CD4-positive, alpha-beta T cell treated with Interleukin-6 for 4 hours (primary cell): ENCODE measurements at regions not wholly inside any gene's neighbourhood (a gene's known extent, or its start where the extent isn't known, plus 50 kb on each side); places are given as distances from the start of the nearest gene placed in this dataset.
"Not testable (repeated sequence)": the region's sequence is repeated elsewhere in the genome, so short reads cannot be mapped to it uniquely, and the experiment has no call there.

Experiments used
- DNase-seq: peaks from one replicate; pipeline ENCODE4 v3.0.0-alpha.2; 2020; ENCODE audit warnings: mixed read lengths

DNA sequence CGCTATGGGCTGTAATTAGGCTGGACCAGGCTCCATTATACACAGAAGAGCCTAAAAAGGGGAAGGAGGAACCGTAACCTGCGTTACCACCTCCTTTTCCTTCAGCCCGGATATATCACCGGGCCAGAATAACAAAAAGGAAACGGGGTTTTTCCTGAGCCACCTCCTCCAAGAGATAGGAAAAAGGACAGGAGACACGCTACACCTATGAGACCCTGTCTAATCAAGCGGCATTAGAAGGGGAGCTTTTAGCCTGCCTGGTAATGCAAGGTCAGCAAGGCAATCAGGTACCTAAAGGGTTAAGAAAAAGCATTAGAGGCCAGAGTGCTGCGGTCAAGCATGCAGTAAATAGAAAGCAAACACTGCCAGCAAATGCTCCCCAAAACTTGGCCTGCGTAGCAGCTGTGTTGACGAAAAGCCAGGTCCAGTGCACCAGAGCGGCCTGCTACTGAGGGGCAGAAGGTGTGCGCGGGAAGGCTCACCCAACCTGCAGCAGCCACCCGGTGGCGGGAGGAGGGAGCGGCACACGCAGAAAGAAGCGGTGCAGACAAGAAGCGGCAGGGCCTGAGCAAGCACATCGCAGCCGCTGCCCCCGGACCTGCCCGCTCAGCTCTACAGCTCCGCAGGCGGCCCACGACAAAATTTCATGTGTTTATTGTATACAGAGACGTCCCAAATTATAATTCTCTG lies 1466.1 kb downstream of the UQCRFS1 start:
- no peak for DNase-seq

DNA sequence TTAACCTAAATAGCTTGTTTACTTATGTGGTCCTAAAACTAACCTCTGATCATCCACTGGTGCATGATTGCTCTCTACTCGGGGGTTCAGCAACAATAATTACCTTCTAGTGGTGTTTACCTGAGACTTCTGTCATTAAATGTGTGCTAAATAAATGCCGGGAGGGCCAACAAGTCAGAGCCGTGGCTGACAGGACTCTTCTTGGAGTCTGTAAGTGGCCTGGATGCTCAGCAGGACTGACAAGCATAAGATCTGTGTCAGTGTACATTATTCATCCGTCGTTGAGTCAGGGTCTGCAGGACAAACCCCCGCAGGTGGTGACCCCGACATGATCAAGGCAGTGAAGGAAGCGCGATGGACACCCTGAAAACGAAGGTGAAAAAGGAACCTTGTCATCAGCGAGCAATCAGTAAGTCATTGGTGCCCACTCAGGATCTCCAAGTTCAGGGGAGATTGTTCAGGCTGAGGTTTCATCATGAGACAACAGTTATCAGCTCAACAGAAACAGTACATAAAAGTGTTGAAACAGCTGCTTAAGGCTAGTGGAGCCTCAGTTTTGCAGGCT lies 1466.9 kb downstream of the UQCRFS1 start:
- no peak for DNase-seq

DNA sequence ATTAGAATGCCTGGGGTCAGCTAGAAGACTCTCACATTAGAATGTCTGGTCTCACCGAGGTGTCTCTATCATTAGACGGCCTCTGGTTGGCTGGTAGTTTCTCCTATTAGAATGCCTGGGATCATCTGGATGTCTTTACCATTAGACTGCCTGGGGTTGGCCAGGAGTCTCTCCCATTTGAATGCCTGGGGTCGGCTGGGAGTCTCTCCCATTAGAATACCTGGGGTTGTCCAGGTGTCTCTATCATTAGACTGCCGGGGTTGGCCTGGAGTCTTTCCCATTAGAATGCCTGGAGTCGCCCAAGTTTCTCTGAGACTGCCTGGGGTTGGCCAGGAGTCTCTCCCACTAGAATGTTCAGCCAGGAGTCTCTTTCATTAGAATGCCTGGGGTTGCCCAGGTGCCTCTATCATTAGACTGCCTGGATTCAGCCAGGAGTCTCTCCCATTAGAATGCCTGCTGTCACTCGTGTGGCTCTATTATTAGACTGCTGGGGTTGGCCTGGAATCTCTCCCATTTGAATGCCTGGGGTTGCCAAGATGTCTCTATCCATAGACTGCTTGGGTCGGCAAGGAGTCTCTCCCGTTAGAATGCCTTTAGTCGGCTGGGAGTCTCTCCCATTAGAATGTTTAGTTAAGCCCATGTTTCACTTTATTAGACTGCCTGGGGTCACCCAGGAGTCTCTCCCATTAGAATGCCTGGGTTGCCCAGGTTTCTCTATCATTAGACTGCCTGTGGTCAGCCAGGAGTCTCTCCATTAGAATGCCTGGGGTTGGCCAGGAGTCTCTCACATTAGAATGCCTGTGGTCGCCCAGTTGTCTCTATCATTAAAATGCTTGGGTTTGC lies 1467.8 kb downstream of the UQCRFS1 start:
- DNase-seq: no peak

DNA sequence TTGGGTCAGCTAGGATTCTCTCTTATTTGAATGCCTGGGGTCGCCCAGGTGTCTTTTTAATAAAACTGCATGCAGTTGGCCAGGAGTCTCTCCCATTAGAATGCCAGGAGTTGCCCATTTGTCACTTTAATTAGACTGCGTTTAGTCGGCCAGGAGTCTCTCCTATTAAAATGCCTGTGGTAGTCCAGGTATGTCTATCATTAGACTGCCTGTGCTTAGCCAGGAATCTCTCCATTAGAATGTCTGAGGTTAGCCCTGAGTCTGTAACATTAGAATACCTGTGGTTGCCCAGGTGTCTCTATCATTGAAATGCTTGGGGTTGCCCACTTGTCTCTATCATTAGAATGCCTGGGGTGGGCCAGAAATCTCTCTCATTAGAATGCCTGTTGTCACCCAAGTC lies 1470.9 kb downstream of the UQCRFS1 start:
- no peak for DNase-seq

DNA sequence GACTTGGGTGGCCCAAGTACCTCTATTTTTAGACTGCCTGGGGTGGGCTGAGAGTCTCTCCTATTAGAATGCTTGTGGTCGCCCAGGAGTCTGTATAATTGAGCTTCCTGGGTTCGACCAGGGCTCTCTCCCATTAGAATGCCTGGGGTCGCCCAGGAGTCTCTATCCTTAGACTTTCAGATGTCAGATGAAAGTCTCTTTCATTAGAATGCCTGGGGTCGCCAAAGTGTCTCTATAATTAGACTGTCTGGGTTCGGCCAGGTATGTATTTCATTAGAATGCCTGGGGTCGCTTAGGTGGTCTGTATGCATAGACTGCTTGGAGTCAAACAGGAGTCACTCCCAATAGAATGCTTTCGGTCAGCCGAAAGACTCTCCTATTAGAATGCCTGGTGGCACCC lies 1471.7 kb downstream of the UQCRFS1 start:
- no peak for DNase-seq

DNA sequence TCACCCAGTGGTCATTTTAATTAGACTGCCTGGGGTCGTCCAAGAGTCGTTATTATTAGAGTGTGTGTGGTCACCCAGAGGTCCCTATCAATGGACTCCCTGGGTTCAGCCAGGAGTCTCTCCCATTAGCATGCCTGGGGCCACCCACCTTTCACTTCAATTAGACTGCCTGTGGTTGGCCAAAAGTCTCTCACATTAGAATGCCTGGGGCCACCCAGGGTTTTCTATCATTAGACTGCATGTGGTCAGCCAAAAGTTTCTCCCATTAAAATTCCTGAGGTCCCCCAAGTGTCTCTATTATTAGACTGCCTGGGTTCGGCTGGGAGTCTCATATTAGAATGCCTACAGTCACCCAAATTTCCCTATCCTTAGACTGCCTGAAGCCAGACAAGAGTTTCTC lies 1472.6 kb downstream of the UQCRFS1 start:
- DNase-seq: no peak

DNA sequence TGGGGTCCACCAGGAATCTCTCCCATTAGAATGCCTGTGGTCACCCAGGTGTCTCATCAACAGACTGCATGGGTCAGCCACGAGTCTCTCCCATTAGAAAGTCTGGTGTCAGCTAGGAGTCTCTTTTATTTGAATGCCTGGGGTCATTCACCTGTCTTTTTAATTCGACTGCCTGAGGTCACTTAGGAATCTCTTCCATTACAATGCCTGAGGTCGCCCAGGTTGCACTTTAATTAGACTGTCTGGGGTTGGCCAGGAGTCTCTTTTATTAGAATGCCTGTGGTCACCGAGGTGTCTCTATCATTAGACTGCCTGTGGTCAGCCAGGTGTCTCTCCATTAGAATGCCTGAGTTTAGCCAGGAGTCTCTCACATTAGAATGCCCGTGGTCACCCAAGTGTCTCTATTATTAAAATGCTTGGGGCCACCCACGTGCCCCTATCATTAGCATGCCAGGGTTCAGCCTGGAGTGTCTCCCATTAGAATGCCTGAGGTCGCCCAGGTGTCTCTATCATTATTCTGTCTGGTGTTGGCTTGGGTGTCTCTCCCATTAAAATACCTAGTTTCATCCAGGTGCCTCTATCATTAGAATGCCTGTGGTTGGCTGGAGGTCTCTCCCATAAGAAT lies 1474.3 kb downstream of the UQCRFS1 start:
- no peak for DNase-seq

DNA sequence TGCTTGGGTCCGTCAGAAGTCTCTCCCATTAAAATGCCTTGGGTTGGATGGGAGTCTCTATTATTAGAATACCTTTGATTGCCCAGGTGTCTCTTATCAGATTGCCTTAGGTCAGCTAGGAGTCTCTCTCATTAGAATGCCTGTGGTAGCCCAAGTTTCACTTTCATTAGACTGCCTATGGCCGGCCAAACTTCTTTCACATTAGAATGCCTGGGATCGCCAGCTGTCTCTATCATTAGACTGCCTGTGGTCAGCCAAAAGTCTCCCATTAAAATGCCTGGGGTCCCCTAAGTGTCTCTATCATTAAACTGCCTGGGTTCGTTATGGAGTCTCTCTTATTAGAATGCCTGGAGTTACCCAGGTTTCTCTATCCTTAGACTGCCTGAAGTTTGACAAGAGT lies 1476.7 kb downstream of the UQCRFS1 start:
- no peak for DNase-seq

DNA sequence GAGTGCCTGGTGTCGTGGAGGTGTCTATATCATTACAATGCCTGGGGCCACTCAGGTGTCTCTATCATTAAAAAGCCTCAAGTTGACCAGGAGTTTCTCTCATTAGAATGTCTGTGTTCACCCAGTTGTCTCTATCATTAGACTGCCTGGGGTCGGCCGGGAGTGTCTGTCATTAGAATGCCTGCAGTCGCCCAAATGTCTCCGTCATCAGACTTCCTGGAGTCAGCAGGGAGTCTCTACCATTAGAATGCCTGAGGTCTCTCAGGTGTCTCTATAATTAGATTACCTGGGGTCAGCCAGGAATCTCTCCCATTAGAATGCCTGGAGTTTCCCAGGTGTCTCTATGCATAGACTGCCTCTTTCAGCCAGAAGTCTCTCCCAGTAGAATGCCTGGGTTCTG lies 1477.6 kb downstream of the UQCRFS1 start:
- DNase-seq: no peak

DNA sequence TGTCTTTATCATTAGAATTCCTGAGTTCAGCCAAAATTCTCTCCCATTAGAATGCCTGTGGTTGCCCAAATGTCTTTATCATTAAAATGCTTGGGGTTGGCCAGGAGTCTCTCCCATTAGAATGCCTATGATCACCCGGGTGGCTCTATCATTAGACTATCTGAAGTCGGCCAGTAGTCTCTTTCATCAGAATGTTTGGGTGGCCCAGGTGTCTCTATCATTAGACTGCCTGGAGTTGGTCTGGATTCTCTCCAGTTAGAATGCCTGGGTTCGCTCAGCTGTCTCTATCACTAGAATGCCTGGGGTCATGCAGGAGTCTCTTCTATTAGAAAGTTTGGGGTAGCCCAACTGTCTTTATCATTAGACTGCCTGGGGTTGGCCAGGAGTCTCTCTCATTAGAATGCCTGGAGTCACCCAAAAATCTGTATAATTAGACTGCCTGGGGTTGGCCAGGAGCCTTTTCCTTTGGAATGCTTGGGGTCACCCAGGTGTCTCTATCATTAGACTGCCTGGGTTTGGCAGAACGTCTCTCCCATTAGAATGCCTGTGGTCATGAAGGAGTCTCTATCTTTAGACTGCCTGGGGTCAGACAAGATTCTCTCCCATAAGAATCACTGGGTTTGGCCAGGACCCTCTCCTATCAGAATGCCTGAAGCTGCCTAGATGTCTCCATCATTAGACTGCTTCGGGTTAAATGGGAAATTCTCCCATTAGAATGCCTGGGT lies 1478.3 kb downstream of the UQCRFS1 start:
- DNase-seq: no peak

DNA sequence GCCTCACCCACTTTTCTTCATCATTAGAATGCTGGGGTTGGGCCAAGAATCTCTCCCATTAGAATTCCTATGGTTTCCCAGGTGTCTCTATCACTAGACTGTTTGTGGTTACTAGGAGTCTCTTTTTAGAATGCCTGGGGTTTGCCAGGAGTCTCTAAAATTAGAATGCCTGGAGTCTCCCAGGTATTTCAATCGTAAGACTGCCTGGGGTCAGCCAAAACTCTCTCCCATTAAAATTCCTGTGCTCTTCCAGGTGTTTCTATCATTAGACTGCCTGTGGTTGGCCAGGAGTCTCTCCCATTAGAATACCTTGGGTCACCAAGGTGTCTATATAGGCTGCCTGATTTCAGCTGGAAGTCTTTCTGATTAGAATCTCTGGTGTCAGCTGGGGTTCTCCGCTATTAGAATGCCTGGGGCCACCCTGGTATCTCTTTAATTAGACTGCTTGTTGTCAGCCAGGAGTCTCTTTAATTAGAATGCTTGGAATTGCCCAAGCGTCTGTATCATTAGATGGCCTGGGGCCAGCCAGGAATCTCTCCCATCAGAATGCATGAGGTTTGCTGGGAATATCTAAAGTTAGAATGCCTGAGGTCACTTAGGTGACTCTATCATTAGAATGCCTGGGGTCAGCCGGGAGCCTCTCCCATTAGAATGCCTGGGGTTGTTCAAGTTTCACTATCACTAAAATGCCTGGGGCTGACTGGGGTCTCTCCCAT lies 1479.2 kb downstream of the UQCRFS1 start:
- no peak for DNase-seq

DNA sequence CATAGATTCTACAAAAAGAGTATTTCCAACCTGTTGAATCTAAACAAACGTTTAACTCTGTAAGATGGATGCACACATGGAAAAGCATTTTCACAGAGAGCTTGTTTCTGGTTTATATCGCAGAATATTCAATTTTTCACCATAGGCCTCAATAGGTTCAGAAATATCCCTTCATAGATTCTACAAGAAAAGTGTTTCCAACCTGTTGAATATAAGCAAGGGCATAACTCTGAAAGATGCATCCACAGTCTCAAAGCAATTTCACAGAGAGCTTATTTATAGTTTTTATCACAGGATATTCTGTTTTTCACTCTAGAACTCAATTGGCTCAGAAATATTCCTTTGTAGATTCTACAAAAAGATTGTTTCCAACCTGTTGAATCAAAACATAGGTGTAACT lies 1483.6 kb downstream of the UQCRFS1 start:
- no peak for DNase-seq

DNA sequence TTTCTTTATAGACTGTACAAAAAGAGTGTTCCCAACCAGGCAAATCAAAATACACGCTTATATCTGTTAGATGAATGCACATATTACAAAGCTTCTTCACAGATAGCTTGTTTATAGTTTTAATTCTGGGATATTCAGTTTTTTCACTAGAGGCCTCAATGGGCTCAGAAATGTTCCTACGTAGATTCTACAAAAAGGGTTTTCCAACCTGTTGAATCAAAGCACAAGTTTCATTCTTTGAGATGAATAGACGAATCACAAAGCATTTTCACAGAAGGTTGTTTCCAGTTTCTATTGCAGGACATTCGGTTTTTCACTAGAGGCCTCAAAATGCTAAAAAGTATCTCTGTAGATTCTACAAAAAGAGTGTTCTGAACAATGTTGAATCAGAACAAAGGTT lies 1490.3 kb downstream of the UQCRFS1 start:
- no peak for DNase-seq

DNA sequence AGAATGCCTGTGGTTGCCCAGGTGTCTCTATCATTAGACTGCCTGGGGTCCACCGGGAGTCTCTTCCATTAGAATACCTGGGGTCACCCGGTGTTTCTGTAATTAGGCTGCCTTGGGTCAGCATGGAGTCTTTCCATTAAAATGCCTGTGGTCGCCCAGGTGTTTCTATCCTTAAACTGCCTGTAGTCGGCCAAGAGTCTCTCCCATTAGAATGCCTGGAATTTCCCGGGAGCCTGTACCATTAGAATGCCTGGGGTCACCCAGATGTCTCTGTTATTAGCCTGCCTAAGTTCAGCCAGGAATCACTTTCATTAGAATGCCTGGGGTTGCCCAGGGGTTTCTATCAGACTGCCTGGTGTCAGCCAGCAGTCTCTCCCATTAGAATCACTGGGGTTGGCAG lies 1492.8 kb downstream of the UQCRFS1 start:
- DNase-seq: no peak

DNA sequence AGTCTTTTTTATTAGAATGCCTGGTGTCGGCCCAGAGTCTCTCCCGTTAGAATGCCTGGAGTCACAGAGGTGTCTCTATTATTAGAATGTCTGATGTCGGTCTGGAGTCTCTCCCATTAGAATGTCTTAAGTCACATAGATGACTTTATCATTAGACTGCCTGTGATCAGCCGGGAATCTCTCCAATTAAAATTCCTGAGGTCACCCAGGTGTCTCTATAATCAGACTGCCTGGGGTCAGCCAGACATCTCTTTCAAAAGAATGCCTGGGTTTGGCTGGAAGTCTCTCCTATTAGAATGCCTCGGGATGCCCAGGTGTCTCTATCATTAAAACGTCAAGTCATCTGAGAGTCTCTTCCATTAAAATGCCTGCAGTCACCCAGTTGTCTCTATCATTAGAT lies 1493.9 kb downstream of the UQCRFS1 start:
- no peak for DNase-seq

DNA sequence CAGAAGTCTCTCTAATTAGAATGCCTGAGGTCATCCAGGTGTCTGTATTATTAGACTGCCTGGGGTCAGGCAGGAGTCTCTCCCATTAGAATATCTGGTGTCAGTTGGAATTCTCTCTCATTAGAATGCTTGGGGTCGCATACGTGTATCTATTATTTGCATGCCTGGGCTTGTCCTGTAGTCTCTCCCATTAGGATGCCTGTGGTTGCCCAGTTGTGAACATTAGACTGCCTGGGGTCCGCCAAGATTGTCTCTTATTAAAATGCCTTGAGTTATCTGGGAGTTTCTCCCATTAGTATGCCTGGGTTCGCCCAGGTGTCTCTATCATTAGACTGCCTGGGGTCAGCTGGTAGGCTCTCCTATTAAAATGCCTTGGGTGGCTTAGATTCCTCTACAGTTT lies 1494.7 kb downstream of the UQCRFS1 start:
- DNase-seq: no peak

DNA sequence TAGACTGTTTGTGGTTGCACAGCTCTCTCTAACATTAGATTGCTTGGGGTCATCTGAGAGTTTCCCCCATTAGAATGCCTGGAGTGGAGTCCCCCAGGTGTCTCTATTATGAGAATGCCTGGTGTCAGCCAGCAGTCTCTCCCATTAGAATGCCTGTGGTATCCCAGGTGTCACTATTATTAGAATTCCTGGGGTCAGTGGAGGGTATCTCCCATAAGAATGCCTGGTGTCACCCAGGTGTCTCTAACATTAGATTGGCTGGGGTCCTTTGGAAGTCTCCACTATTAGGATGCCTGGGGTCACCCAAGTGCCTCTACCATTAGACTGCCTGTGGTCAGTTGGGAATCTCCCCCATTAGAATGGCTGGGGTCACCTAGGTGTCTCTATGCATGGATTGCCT lies 1495.1 kb downstream of the UQCRFS1 start:
- DNase-seq: no peak

DNA sequence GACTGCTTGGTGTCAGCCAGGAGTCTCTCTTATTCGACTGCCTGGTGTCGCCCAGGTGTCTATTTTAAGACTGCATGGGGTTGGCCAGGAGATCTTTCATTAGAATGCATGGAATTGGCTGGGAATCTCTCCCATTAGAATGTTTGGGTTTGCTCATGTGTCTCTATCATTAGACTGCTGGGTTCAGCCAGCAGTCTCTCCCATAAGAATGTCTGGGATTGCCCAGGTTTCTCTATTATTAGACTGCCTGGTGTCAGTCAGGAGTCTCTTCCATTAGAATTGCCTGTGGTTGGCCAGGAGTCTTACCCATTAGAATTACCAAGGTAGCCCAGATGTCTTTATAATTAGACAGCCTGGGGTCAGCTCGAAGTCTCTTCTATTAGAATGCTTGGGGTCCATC lies 1496.0 kb downstream of the UQCRFS1 start:
- no peak for DNase-seq

DNA sequence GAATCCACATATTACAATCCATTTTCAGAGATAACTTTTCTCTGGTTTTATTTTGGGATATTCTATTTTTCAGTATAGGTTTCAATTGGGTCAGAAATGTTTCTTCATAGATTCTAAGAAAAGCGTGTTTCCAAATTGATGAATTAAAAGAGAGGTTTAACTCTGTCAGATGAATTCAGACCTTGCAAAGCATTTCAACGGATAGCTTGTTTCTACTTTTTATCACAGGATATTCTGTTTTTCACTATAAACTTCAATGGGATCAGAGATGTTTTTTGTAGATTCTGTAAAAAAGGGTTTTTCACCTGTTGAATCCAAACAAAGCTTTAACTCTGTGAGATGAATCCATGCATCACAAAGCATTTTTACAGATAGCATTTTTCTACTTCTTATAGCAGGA lies 1498.1 kb downstream of the UQCRFS1 start:
- no peak for DNase-seq

DNA sequence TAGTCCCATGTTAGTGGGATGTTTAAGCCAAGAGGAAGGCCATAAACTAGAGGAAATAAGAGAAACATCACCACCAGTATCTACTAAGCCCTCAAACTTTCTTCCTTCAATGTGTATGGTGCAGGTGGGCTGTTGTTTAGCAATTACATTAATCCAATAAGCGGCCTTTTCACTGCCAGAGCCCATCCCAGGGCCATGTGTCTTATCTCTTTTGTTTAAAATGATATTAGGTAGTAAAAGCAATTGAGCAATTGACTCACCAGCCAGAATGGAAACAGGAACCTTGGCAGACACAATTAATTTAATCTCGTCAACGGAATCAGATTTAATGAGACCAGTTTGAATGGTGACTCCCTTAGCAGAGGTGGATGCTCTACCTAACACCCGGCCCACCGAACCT lies 1503.5 kb downstream of the UQCRFS1 start:
- DNase-seq: no peak

DNA sequence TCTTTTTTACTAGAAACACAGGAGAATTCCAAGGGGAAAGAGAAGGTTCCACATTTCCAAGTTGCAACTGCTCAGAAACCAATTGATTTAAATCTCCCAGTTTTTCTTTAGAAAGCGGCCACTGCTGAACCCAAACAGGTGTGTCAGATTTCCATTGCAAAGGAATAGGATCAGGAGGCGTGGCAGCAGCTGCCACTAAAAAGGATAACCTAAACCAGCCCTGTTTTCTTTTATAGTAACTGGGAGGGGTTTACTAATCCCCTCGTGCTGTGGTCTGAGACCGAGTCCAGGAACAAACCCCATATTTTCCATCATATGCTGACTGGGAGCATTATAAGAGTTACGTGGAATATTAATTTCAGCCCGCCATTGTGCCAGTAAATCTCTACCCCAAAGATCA lies 1504.0 kb downstream of the UQCRFS1 start:
- DNase-seq: not testable (repeated sequence)

DNA sequence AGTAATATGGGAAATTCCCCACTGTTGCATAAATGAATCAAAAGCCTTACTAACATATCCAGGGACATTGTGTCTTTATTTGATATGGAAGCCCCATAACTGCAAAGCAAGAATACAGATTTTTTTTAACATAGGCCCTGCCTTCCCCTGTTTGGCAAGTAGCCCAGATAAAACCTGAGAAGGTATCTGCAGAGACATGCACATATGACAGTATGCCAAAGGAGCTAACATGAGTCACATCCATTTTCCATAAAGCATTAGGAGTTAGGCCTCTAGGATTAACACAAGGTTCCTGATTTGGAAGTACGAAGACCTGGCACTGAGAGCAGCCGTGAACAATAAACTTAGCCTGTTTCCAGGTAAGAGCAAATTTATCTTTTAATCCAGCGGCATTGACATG lies 1505.9 kb downstream of the UQCRFS1 start:
- DNase-seq: not testable (repeated sequence)
